GM19238 (cell line): ENCODE measurements at regions not wholly inside any gene's neighbourhood (a gene's known extent, or its start where the extent isn't known, plus 50 kb on each side); places are given as distances from the start of the nearest gene placed in this dataset.
"Not testable (repeated sequence)": the region's sequence is repeated elsewhere in the genome, so short reads cannot be mapped to it uniquely, and the experiment has no call there.

Experiments used
- DNase-seq: peaks from one replicate; pipeline ENCODE4 v3.0.0; 2011; ENCODE audit warnings: low spot score; ENCODE audit not compliant: insufficient read length

DNA sequence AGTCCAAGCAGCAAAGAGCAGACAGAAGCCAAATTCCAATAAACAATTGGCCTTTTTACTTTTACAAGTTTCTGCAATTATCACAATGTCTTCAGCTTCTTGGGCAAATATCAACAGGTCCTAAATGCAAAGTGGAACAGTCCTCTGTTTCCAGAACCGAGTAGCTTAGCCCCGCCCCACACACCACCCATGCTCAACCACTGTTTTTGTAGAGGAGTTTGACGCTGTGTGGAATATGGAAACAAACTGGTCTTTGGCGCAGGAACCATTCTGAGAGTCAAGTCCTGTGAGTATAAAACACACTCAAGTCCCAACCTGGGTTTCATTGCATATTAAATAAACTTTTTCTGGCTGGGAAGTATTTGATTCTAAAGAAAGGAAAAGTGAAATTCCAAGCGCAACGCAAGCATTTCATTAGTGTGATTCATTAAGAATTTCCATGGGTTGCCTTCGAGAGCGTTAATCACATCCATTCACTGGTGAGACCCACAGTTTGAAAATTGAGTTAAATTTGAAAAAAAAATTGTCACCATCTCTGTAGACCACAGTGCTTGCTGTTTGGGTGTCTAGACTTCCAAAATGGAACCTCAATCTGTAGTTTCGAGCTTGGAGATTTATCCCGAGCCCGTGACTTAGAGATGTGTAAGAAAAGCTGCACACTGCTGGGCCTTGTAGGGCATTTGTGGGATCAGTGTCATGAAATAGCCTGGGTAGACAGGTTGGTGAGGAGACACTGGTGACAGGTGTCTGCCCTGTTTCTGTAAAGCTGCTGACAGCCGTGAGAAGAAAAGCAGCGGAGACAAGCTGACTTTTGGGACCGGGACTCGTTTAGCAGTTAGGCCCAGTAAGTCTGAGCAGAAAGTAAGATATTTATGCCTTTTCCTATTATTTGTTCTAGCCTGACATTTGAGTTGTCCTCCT lies 96.1 kb downstream of the DAD1 start:
- DNase-seq, result no peak

GRCh38 chr14:22491683-22492621 lies 97.1 kb downstream of the DAD1 start:
- no peak for DNase-seq

GRCh38 chr14:22491053-22491452 lies 98.0 kb downstream of the DAD1 start:
- not testable (repeated sequence) for DNase-seq

GRCh38 chr14:22489957-22490950 lies 98.8 kb downstream of the DAD1 start:
- DNase-seq, result no peak

DNA sequence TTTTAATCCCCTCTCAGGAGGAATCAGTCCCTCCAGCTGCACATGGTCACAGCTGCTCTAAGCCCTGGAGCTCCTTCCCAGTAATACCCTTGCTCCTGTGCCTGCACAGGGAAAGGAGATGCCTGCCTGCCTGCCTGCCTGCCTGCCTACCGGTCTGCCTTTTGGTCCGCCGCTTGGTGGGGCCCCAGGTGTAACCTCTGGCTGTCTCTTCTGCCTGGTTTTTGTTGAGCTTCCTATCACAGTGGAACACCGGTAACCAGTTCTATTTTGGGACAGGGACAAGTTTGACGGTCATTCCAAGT lies 99.8 kb downstream of the DAD1 start:
- DNase-seq, result no peak

DNA sequence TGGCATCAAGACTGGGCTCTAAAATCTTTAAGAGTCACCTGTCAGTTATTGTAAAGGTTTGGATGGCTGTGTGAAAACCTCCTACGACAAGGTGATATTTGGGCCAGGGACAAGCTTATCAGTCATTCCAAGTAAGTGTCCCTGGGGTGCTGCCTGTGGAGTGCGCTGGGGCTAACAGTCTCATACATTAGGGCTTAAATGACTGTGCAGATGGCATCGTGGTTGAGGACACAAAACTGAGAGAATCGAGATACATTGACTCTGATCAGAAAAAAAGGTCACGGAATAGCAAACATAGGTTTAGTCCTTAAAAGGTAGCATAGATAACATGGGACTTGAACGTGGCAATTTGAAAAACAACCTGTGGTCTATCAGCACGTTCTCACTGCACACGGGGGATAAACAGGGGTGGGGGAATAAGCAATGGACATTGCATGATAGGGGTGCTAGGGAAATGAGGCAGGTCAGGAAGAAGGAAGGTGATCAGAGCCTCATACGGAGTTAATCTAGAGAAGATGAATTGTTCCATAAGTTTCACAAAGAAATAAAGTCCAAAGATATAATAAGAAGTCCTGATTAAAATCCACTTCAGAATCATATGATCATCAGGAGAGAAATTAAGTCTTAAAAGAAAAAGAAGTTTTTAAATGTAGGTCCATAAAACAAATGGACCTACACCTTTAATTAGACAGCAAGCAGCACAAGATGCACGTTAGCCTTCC lies 100.3 kb downstream of the DAD1 start:
- DNase-seq, result no peak

DNA sequence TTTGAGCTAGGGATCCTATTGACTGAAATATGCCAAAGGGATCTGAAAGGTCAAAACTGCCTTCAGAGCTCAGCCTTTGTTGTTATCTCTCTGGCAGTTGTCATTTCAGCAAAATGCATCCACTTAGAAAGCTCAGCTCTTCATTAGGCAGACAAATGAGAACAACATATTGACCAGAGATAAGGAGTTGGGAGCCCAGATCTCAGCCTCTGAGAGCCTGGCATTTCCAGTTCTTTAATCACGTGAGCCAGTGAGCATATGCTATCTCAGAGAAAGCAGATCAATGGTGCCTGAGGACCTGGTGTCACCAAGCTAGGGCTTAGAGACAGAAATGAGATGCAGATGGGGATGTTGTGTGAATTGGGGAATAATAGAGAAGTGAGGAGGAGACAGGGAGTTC lies 101.1 kb downstream of the DAD1 start:
- no peak for DNase-seq

GRCh38 chr14:22487401-22487800 lies 101.6 kb downstream of the DAD1 start:
- no peak for DNase-seq

DNA sequence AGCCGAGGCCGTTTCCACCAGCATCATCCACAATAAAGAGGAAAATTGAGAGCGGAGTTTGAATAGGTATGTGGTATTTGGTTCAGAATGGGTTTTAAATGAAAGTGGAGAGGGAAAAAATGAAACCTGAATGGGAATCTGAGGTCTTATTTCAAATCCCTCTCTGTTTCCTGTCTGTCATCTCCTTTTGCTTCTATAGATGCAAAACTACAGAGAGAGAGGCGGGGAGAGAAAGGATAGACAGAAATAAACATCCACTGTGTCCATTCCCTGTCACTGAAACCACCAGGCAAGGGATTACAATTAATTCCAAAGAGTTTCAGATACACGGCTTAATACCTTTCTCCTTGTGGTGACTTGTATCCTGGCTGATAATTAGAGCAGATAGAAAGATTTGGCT lies 102.3 kb downstream of the DAD1 start:
- no peak for DNase-seq

DNA sequence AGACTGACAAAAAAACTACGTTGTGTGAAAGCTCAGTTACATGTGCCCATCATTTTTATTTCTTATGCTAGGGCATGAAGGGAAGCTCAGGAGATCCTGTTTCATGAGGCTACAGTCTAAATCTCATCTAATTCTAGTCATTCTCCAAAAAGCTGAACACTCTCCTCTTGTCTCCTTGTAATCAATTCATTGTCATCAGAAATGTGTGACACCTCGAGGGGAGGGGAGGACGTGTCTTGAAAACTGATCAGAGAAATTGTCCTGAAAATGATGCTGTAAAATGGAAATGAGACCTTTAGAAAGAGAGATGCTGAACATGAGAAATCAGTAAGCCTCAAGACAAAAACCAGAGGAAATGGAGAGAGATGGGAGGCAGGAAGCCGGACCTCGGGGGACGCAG lies 103.4 kb downstream of the DAD1 start:
- DNase-seq, result no peak

DNA sequence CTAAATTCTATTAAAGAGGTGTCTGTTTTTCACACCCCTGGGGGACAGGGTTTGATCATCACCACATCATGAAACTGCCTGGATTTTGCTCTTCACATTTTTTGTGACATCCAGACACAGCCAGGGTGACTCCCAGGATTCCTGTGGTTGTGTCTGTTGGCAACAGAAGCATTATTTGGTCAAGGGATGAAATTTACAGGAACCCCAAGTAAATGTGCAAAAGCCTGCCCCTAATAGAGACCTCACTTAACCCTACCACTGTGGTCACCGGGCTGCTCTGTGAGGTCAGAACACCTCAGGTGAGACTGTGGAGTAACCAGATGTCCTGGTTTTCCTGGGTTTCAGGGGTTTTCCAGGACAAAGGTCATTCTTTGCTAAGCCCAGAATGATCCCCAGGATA lies 103.8 kb downstream of the DAD1 start:
- DNase-seq, result no peak

GRCh38 chr14:22484632-22485031 lies 104.4 kb downstream of the DAD1 start:
- DNase-seq, result no peak

GRCh38 chr14:22483863-22484593 lies 105.0 kb downstream of the DAD1 start:
- DNase-seq, result no peak

- no peak for DNase-seq
These were observed 106.1 kb downstream of the DAD1 start for GRCh38 chr14:22482782-22483553.

- no peak for DNase-seq
These were observed 106.8 kb downstream of the DAD1 start for GRCh38 chr14:22482085-22482694.

DNA sequence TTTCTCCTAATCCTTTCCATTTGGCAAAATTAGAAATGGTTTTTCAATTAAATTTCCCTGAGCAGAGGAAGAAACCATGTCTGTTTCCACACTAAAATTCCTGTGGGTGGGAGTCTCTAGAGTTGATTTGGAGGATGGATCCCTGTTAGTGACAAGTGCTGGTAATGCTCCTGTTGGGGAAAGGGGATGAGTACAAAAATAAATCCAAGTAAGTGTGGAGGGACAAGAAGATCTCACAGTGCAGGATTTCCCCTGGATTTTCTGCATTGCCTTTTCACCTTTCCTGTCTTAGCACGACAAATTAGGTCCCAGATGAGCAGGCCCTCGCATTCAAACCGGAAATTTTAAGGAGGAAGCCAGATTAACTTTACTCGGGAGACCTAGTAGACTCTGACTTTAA lies 107.5 kb downstream of the DAD1 start:
- no peak for DNase-seq

- no peak for DNase-seq
These were observed 109.1 kb downstream of the DAD1 start for GRCh38 chr14:22479776-22480464.

DNA sequence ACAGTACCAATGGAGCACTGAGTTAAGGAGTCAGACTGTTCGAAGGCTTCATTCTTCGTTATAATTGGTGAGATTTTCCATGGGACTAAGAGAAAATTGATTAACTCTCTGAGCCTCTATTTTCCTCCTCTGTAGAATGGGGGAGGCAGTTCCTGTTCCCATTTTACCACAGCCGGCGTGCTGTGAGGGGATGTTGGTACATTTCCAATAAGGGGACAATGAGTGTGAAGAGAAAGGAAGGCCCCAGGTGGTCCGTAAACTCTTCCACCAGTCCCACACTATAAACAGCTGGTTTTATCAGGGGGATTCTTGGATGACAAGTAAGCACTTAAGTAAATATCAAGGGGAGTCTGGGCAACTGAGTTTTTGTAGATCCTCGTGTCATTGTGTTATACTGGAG lies 109.9 kb downstream of the DAD1 start:
- no peak for DNase-seq
